ENCODE measurements at regions not wholly inside any gene's neighbourhood (a gene's known extent, or its start where the extent isn't known, plus 50 kb on each side); places are given as distances from the start of the nearest gene placed in this dataset.

DNA sequence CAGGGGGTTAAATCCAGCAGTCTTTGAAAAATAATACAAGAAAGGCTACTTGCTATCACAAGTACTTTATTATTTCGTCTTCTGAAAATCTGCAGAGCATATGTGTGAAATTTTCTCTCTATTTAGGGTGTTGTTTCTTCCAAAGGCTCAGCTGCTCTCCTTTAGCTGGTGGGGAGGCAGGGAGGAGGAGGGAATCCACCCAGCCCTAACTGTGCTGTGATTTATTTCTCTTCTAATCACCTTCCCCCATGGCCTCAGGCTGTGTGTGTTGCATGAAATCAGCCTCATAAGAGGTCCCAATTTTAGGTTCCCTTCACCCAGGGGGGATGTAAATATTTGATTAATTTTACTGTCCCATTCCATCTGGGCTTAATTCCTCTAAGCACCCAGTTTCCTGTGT lies 77.6 kb upstream of the PGBD5 start:
- TF ChIP-seq, protein P1, sequence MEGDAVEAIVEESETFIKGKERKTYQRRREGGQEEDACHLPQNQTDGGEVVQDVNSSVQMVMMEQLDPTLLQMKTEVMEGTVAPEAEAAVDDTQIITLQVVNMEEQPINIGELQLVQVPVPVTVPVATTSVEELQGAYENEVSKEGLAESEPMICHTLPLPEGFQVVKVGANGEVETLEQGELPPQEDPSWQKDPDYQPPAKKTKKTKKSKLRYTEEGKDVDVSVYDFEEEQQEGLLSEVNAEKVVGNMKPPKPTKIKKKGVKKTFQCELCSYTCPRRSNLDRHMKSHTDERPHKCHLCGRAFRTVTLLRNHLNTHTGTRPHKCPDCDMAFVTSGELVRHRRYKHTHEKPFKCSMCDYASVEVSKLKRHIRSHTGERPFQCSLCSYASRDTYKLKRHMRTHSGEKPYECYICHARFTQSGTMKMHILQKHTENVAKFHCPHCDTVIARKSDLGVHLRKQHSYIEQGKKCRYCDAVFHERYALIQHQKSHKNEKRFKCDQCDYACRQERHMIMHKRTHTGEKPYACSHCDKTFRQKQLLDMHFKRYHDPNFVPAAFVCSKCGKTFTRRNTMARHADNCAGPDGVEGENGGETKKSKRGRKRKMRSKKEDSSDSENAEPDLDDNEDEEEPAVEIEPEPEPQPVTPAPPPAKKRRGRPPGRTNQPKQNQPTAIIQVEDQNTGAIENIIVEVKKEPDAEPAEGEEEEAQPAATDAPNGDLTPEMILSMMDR (IDR thresholded peaks at IDR 0.05): no peak
- TF ChIP-seq, protein P2, sequence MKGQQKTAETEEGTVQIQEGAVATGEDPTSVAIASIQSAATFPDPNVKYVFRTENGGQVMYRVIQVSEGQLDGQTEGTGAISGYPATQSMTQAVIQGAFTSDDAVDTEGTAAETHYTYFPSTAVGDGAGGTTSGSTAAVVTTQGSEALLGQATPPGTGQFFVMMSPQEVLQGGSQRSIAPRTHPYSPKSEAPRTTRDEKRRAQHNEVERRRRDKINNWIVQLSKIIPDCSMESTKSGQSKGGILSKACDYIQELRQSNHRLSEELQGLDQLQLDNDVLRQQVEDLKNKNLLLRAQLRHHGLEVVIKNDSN (IDR thresholded peaks at IDR 0.05; ENCODE audit: borderline replicate concordance, low read depth): no peak
- TF ChIP-seq CHD2 (IDR thresholded peaks at IDR 0.05; ENCODE audit: low read length, partially characterized antibody) (no peak), FOSL2 (IDR thresholded peaks at IDR 0.05; ENCODE audit: borderline replicate concordance, low read depth) (no peak)
